ENCODE measurements at regions not wholly inside any gene's neighbourhood (a gene's known extent, or its start where the extent isn't known, plus 50 kb on each side); places are given as distances from the start of the nearest gene placed in this dataset.

- no peak for DNase-seq
These were observed 58.4 kb downstream of the SLC25A47 start for GRCh38 chr14:100381395-100382105.

- DNase-seq: no peak
These were observed 58.9 kb downstream of the SLC25A47 start for GRCh38 chr14:100382106-100382455.

- DNase-seq: peak; percentile 62
These were observed 60.6 kb downstream of the SLC25A47 start for GRCh38 chr14:100383727-100384158.

- no peak for DNase-seq
These were observed 61.1 kb downstream of the SLC25A47 start for GRCh38 chr14:100384277-100384676.

GRCh38 chr14:100384819-100385813 is 62.0 kb downstream of the SLC25A47 start:
- no peak for DNase-seq

GRCh38 chr14:100386121-100386520 is 63.0 kb downstream of the SLC25A47 start:
- no peak for DNase-seq

- DNase-seq: no peak
These were observed 63.7 kb downstream of the SLC25A47 start for GRCh38 chr14:100386846-100387245.

GRCh38 chr14:100387450-100387849 is 64.3 kb downstream of the SLC25A47 start:
- no peak for DNase-seq

GRCh38 chr14:100388103-100389054 is 65.2 kb downstream of the SLC25A47 start:
- no peak for DNase-seq

- no peak for DNase-seq
These were observed 66.5 kb downstream of the SLC25A47 start for GRCh38 chr14:100389497-100390104.

GRCh38 chr14:100391173-100391572 is 68.0 kb downstream of the SLC25A47 start:
- no peak for DNase-seq

- DNase-seq: no peak
These were observed 68.6 kb downstream of the SLC25A47 start for GRCh38 chr14:100391724-100392123.

GRCh38 chr14:100392356-100392755 is 69.2 kb downstream of the SLC25A47 start:
- DNase-seq: no peak

GRCh38 chr14:100393362-100393761 is 70.2 kb downstream of the SLC25A47 start:
- DNase-seq: no peak

GRCh38 chr14:100393906-100394732 is 71.0 kb downstream of the SLC25A47 start:
- no peak for DNase-seq

GRCh38 chr14:100394886-100395672 is 71.9 kb downstream of the SLC25A47 start:
- DNase-seq: no peak

- no peak for DNase-seq
These were observed 73.2 kb downstream of the SLC25A47 start for GRCh38 chr14:100396266-100396795.

- no peak for DNase-seq
These were observed 73.9 kb downstream of the SLC25A47 start for GRCh38 chr14:100397005-100397404.

- DNase-seq: no peak
These were observed 74.9 kb downstream of the SLC25A47 start for GRCh38 chr14:100398044-100398443.

Measured in stimulated activated CD4-positive, alpha-beta T cell treated with anti-CD3 and anti-CD28 coated beads, Interleukin-1b, Interleukin-23, amount 100 ng/mL, for 48 hours (primary cell).